HCT116 (cell line): ENCODE measurements at regions not wholly inside any gene's neighbourhood (a gene's known extent, or its start where the extent isn't known, plus 50 kb on each side); places are given as distances from the start of the nearest gene placed in this dataset.

ENCODE experiments used
- ATAC-seq: fragments of 200-7000 bp; cut with Tn5 transposase; 2 replicates; pipeline ENCODE4 v1.9.1; 2020; ENCODE audit warnings: mild to moderate bottlenecking, moderate library complexity
- BruUV-seq: library from RNA; stranded (reverse); fragments of 400-500 nt; replicated peaks from 2 replicates; lab custom pipeline; 2021; lab: Mats Ljungman, UMichigan
- CTCF ChIA-PET: fragments of 300-600 bp; sonication (Branson Sonifier 250); formaldehyde crosslinking; loops from one replicate; lab custom pipeline; 2021; ENCODE audit warnings: antibody characterized with exemption; lab: Charles Lee
- POLR2A ChIA-PET: fragments of 300-600, 350-600 bp; sonication (Branson Sonifier 250); formaldehyde crosslinking; loops from one replicate; lab custom pipeline; 2021; ENCODE audit warnings: antibody characterized with exemption; lab: Charles Lee
- RAD21 ChIA-PET, 2 experiments: fragments of 300-600 bp; sonication (Branson Sonifier 250); formaldehyde crosslinking; loops; one replicate each; lab custom pipeline; 2023; ENCODE audit warnings: low total read pairs in 2 of 2; ENCODE audit not compliant: uncharacterized antibody in 2 of 2, unreplicated experiment in 2 of 2, low non-redundant PET in 1 of 2; lab: Charles Lee
- DNase-seq: peaks from one replicate; pipeline ENCODE4 v3.0.0-alpha.2; 2010; ENCODE audit warnings: low read depth, low spot score
- H2AFZ ChIP-seq: fragments of 200-600 bp; shearing (Covaris generic), sonication (generic); 2 replicates; pipeline ENCODE4 v1.6.1; 2017; ENCODE audit warnings: low read depth, mixed run types, mixed read lengths, antibody characterized with exemption, low read length; ENCODE audit not compliant: poor library complexity, severe bottlenecking
- H3K27ac ChIP-seq: 2 replicates; pipeline ENCODE4 v1.5.1; 2012; ENCODE audit warnings: low read depth, low read length
- H3K27me3 ChIP-seq: fragments of 200-600 bp; sonication (generic); 2 replicates; pipeline ENCODE4 v1.6.1; 2016; ENCODE audit warnings: mixed run types, low read length, mixed read lengths; ENCODE audit not compliant: insufficient read depth
- H3K36me3 ChIP-seq, 2 experiments: fragments of 200-500 bp in 1 of 2; fragments of 200-600 bp in 1 of 2; sonication (Bioruptor generic) in 1 of 2; sonication (generic) in 1 of 2; 2 replicates each; pipeline versions ENCODE4 v1.5.1 to v1.6.1; 2014 to 2016; ENCODE audit warnings: low read length in 2 of 2, inconsistent platforms in 1 of 2, mixed read lengths in 1 of 2, mixed run types in 1 of 2; ENCODE audit not compliant: insufficient read depth in 2 of 2, control insufficient read depth in 1 of 2
- H3K4me1 ChIP-seq, 2 experiments: fragments of 200-600 bp in 1 of 2; sonication (generic) in 1 of 2; 2 replicates each; pipeline versions ENCODE4 v1.5.1 to v1.6.1; 2012 to 2017; ENCODE audit warnings: low read length in 2 of 2, inconsistent platforms in 1 of 2, mild to moderate bottlenecking in 1 of 2, mixed read lengths in 1 of 2, mixed run types in 1 of 2, moderate library complexity in 1 of 2; ENCODE audit not compliant: insufficient read depth in 2 of 2, control insufficient read depth in 1 of 2
- H3K4me2 ChIP-seq: fragments of 200-600 bp; sonication (generic); 2 replicates; pipeline ENCODE4 v1.6.1; 2017; ENCODE audit warnings: mixed run types, low read length, mixed read lengths
- H3K4me3 ChIP-seq, 2 experiments: fragments of 200-600 bp in 1 of 2; sonication (generic) in 1 of 2; replicated peaks in 1 of 2; 2 replicates each; pipeline ENCODE4 v1.5.1; 2011 to 2016; ENCODE audit warnings: low read length in 2 of 2, control low read depth in 1 of 2, low read depth in 1 of 2, mild to moderate bottlenecking in 1 of 2, mixed read lengths in 1 of 2, mixed run types in 1 of 2
- H3K79me2 ChIP-seq: fragments of 200-600 bp; sonication (generic); 2 replicates; pipeline ENCODE4 v1.6.1; 2017; ENCODE audit warnings: mild to moderate bottlenecking, mixed run types, low read length, moderate library complexity, mixed read lengths; ENCODE audit not compliant: insufficient read depth
- H3K9ac ChIP-seq: fragments of 200-600 bp; sonication (generic); 2 replicates; pipeline ENCODE4 v1.6.1; 2016; ENCODE audit warnings: low read length, mixed read lengths
- H3K9me2 ChIP-seq: fragments of 200-600 bp; sonication (generic), shearing (Covaris generic); 2 replicates; pipeline ENCODE4 v1.6.1; 2017; ENCODE audit warnings: mixed run types, mild to moderate bottlenecking, moderate library complexity; ENCODE audit not compliant: insufficient read depth
- H3K9me3 ChIP-seq, 2 experiments: fragments of 200-500 bp in 1 of 2; fragments of 200-600 bp in 1 of 2; sonication (Bioruptor generic) in 1 of 2; sonication (generic) in 1 of 2; 2 replicates each; pipeline ENCODE4 v1.6.1; 2014 to 2017; ENCODE audit warnings: low read length in 2 of 2, mixed read lengths in 2 of 2, inconsistent platforms in 1 of 2, low read depth in 1 of 2, mild to moderate bottlenecking in 1 of 2, mixed run types in 1 of 2, moderate library complexity in 1 of 2; ENCODE audit not compliant: control insufficient read depth in 1 of 2, insufficient read depth in 1 of 2
- H4K20me1 ChIP-seq: fragments of 200-600 bp; sonication (generic), shearing (Covaris generic); 2 replicates; pipeline ENCODE4 v1.6.1; 2017; ENCODE audit warnings: mixed run types, mild to moderate bottlenecking, moderate library complexity; ENCODE audit not compliant: insufficient read depth
- CBX3 ChIP-seq: IDR thresholded peaks from 2 replicates; pipeline ENCODE4 v1.6.1; 2012; ENCODE audit warnings: low read depth
- CEBPB ChIP-seq: IDR thresholded peaks from 2 replicates; pipeline ENCODE4 v1.6.1; 2012; ENCODE audit warnings: low read depth
- EZH2 ChIP-seq: fragments of 200-600 bp; sonication (generic); IDR thresholded peaks from 2 replicates; pipeline ENCODE4 v1.6.1; 2017; ENCODE audit warnings: antibody characterized with exemption, mixed run types
- EZH2phosphoT487 ChIP-seq: fragments of 200-600 bp; IDR thresholded peaks from 2 replicates; pipeline ENCODE4 v1.6.1; 2018; ENCODE audit warnings: antibody characterized with exemption, borderline replicate concordance
- FOSL1 ChIP-seq: IDR thresholded peaks from 2 replicates; pipeline ENCODE4 v1.6.1; 2012; ENCODE audit warnings: low read depth
- JUND ChIP-seq: IDR thresholded peaks from 2 replicates; pipeline ENCODE4 v1.6.1; 2012
- POLR2A ChIP-seq: IDR thresholded peaks from 2 replicates; pipeline ENCODE4 v1.7.0; 2011; ENCODE audit warnings: borderline replicate concordance; ENCODE audit not compliant: insufficient read depth, insufficient read length; ENCODE audit errors: extremely low read depth
- SIN3A ChIP-seq: IDR thresholded peaks from 2 replicates; pipeline ENCODE4 v1.6.1; 2012; ENCODE audit warnings: low read depth
- SRF ChIP-seq: IDR thresholded peaks from 2 replicates; pipeline ENCODE4 v1.6.1; 2012; ENCODE audit warnings: low read depth
- ZBTB33 ChIP-seq: IDR thresholded peaks from 2 replicates; pipeline ENCODE4 v1.6.1; 2011; ENCODE audit warnings: mild to moderate bottlenecking, low read length, moderate library complexity; ENCODE audit not compliant: insufficient replicate concordance; ENCODE audit errors: extremely low read depth
- ZNF274 ChIP-seq: fragments of 200-500 bp; sonication (Bioruptor generic); IDR thresholded peaks from 2 replicates; pipeline ENCODE4 v1.6.1; 2014; ENCODE audit warnings: mild to moderate bottlenecking, low read depth, low read length, inconsistent platforms
- intact Hi-C: fragments of 100-400 bp; cut with micrococcal nuclease; formaldehyde crosslinking; loops from 2 replicates; pipeline ENCODE4 v1.10.0; 2022
- TF ChIP-seq, protein P1 (sequence below): IDR thresholded peaks from 2 replicates; pipeline ENCODE4 v1.6.1; 2012

GRCh38 chr2:66379473-66379872, 55.5 kb upstream of the MEIS1 start:
- TF ChIP-seq EZH2phosphoT487, result no peak
- no peak for TF ChIP-seq ZNF274
- no peak for TF ChIP-seq CEBPB
- TF ChIP-seq EZH2, result no peak
- TF ChIP-seq, protein P1, sequence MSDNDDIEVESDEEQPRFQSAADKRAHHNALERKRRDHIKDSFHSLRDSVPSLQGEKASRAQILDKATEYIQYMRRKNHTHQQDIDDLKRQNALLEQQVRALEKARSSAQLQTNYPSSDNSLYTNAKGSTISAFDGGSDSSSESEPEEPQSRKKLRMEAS, result no peak
- TF ChIP-seq SRF, result no peak
- no peak for TF ChIP-seq POLR2A
- Histone ChIP-seq H3K27ac (no peak overlapping the region), H2AFZ (no peak overlapping the region), H3K79me2 (no peaks in the 10 kb centered on the region), H3K36me3 (no peaks in the 10 kb centered on the region), H3K9me2 (no peaks in the 10 kb centered on the region), H3K27me3 (peaks cover 7% of the 10 kb centered on the region; the same call in 1 of the 2 replicates), H3K9ac (no peak overlapping the region), H3K4me1 (no peaks in the 10 kb centered on the region), H4K20me1 (no peaks in the 10 kb centered on the region), H3K4me2 (no peak overlapping the region), H3K4me3 (no peak overlapping the region), H3K9me3 (no peaks in the 10 kb centered on the region)
- RAD21 ChIA-PET, result no interaction called here
- CTCF ChIA-PET, result no interaction called here
- no peak for DNase-seq
- no TSS peak for BruUV-seq
- no peak for ATAC-seq
- intact Hi-C loops, result no loop called here
- POLR2A ChIA-PET, result no interaction called here

GRCh38 chr2:66377832-66378231, 57.1 kb upstream of the MEIS1 start:
- no TSS peak for BruUV-seq
- intact Hi-C loops, result no loop called here
- Histone ChIP-seq H3K4me3 (no peak overlapping the region), H3K9me2 (no peaks in the 10 kb centered on the region), H3K9me3 (no peaks in the 10 kb centered on the region), H3K9ac (no peak overlapping the region), H3K27me3 (peaks cover 7% of the 10 kb centered on the region; the same call in 1 of the 2 replicates), H3K36me3 (no peaks in the 10 kb centered on the region), H3K4me1 (no peaks in the 10 kb centered on the region), H3K4me2 (no peak overlapping the region), H4K20me1 (no peaks in the 10 kb centered on the region), H2AFZ (no peak overlapping the region), H3K79me2 (no peaks in the 10 kb centered on the region), H3K27ac (no peak overlapping the region)
- ATAC-seq (no peak), DNase-seq (no peak)
- ChIA-PET CTCF (no interaction called here), POLR2A (no interaction called here), RAD21 (no interaction called here)
- TF ChIP-seq JUND (no peak), FOSL1 (no peak), CBX3 (no peak), ZBTB33 (no peak), SRF (no peak), SIN3A (no peak)
